ENCODE measurements at regions not wholly inside any gene's neighbourhood (a gene's known extent, or its start where the extent isn't known, plus 50 kb on each side); places are given as distances from the start of the nearest gene placed in this dataset.

DNA sequence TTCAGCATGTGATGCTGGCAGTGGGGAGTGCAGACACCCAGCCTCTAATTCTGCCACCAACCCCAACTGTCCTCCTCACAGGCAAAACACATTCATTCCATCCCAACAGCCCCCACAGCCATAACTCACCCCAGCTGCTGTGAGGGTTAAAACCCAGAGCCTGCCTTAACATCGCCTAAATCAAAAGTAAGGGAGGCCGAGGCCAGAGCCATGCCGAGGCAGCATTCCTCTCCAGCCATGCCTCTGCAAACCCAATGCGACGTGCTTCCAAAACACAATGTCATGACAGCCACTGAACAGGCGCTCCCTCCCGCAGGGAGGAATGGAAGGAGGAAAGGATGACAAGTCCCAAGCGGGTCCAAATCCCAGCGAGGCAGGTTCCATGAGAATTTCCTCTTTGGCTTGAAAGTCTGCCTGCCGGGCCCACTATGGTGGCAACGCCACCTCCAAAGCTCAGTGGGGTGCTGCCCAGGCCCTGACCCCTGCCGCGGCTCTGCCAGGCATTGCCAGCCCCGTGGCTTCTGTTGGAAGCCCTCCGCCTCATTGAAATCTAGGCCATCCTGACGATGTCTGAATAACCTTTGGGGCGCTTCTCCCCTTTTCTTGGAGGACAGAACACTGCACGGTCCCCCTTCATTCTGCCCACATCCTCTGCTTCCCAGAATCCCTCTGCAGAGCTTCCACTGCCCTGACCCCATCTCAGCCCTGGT lies 472.3 kb downstream of the BRD1 start:
- Histone ChIP-seq H3K9ac (ENCODE audit: low read length) (no peak overlapping the region), H3K79me2 (ENCODE audit: low read length) (no peaks in the 10 kb centered on the region), H3K27me3 (replicated peaks; ENCODE audit: insufficient read depth, low read length) (peaks cover 3% of the 10 kb centered on the region; the same call in 1 of the 2 replicates), H2AFZ (ENCODE audit: low read length) (no peak overlapping the region), H3K9me3 (replicated peaks; ENCODE audit: insufficient read depth, low read length) (no peaks in the 10 kb centered on the region), H3K4me2 (ENCODE audit: low read depth, low read length) (no peak overlapping the region), H4K20me1 (ENCODE audit: insufficient read depth, low read length) (no peaks in the 10 kb centered on the region), H3F3A (ENCODE audit: insufficient read depth, low read length) (no peaks in the 10 kb centered on the region), H3K9me2 (replicated peaks; ENCODE audit: insufficient read depth, low read length) (no peaks in the 10 kb centered on the region), H3K27ac (ENCODE audit: low read length) (no peak overlapping the region), H3K4me3 (ENCODE audit: low read length) (no peak overlapping the region), H3K36me3 (replicated peaks; ENCODE audit: insufficient read depth, low read length) (no peaks in the 10 kb centered on the region), H3K4me1 (ENCODE audit: low read length) (peaks cover 7% of the 10 kb centered on the region)
- DNase-seq: no peak
- no peak for TF ChIP-seq EZH2 (optimal IDR thresholded peaks at IDR 0.05; ENCODE audit: low read depth, low read length)
- TF ChIP-seq, protein P1, sequence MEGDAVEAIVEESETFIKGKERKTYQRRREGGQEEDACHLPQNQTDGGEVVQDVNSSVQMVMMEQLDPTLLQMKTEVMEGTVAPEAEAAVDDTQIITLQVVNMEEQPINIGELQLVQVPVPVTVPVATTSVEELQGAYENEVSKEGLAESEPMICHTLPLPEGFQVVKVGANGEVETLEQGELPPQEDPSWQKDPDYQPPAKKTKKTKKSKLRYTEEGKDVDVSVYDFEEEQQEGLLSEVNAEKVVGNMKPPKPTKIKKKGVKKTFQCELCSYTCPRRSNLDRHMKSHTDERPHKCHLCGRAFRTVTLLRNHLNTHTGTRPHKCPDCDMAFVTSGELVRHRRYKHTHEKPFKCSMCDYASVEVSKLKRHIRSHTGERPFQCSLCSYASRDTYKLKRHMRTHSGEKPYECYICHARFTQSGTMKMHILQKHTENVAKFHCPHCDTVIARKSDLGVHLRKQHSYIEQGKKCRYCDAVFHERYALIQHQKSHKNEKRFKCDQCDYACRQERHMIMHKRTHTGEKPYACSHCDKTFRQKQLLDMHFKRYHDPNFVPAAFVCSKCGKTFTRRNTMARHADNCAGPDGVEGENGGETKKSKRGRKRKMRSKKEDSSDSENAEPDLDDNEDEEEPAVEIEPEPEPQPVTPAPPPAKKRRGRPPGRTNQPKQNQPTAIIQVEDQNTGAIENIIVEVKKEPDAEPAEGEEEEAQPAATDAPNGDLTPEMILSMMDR (IDR thresholded peaks at IDR 0.05; ENCODE audit: low read length): no peak
- TF ChIP-seq EZH2phosphoT487 (IDR thresholded peaks at IDR 0.05; ENCODE audit: low read length): no peak

DNA sequence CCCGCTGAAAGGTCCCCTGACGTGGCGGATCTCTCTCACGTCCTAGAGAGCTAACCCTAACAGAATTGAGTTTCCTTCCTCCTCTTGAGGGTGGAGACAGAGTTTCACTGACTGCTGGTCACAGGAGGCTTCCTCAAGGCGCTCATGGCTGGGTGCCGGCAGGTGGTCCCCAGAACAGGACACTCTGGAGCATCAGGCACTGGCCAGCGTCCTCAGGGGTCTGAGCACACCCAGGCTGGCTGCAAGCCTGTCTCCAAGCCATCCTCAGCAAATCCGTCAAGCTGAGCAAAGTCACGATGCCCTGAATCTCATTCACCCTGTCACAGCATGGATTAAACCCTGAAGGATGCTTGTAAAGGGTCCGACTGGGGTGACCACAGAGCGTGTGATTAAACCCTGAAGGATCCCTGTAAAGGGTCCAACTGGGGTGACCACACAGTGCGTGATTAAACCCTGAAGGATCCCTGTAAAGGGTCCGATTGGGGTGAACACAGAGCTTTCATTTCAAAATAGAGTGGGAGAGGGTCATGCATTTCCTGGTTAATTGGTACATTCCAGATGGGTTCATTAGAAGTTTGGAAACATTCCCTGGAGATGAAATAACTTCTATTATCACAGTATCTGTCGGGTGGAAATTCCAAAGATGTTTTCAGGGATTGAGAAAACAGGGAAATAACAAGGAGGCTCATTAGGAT lies 473.0 kb downstream of the BRD1 start:
- H3K9me2 ChIP-seq (replicated peaks; ENCODE audit: insufficient read depth, low read length): no peaks in the 10 kb centered on the region
- H3K4me3 ChIP-seq (ENCODE audit: low read length): no peak overlapping the region
- H3K27ac ChIP-seq (ENCODE audit: low read length): no peak overlapping the region
- peaks cover 3% of the 10 kb centered on the region; the same call in 1 of the 2 replicates for H3K27me3 ChIP-seq (replicated peaks; ENCODE audit: insufficient read depth, low read length)
- no peak for DNase-seq
- H3F3A ChIP-seq (ENCODE audit: insufficient read depth, low read length): no peaks in the 10 kb centered on the region
- no peaks in the 10 kb centered on the region for H3K36me3 ChIP-seq (replicated peaks; ENCODE audit: insufficient read depth, low read length)
- no peak overlapping the region for H3K9ac ChIP-seq (ENCODE audit: low read length)
- no peaks in the 10 kb centered on the region for H4K20me1 ChIP-seq (ENCODE audit: insufficient read depth, low read length)
- TF ChIP-seq, protein P1 (IDR thresholded peaks at IDR 0.05; ENCODE audit: low read length): no peak
- TF ChIP-seq EZH2phosphoT487 (IDR thresholded peaks at IDR 0.05; ENCODE audit: low read length): no peak
- H2AFZ ChIP-seq (ENCODE audit: low read length): no peak overlapping the region
- no peak overlapping the region for H3K4me2 ChIP-seq (ENCODE audit: low read depth, low read length)
- H3K4me1 ChIP-seq (ENCODE audit: low read length): no peaks in the 10 kb centered on the region
- H3K9me3 ChIP-seq (replicated peaks; ENCODE audit: insufficient read depth, low read length): no peaks in the 10 kb centered on the region
- H3K79me2 ChIP-seq (ENCODE audit: low read length): no peaks in the 10 kb centered on the region

DNA sequence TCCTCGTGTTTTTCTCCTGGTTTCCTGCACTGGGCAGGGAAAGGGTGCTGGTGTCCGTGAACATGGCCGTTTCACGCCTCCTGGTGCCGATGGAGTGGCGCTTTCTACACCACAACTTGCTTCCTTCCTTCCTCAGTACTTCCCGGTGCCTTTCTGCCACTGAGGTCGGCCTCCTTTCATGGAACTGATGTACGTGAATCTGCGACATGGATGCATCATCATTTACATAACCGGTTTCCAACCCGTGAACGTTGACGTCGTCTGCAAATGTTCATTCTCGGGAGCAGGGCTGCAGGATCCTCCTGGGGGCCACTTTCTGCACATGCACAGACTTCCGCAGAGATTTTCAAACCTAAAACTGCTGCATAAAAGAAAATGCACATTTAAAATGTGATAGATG lies 474.4 kb downstream of the BRD1 start:
- Histone ChIP-seq H3K9me3 (replicated peaks; ENCODE audit: insufficient read depth, low read length) (no peaks in the 10 kb centered on the region), H3K4me3 (ENCODE audit: low read length) (no peak overlapping the region), H3K27me3 (replicated peaks; ENCODE audit: insufficient read depth, low read length) (peaks cover 3% of the 10 kb centered on the region; the same call in 1 of the 2 replicates), H3K36me3 (replicated peaks; ENCODE audit: insufficient read depth, low read length) (no peaks in the 10 kb centered on the region), H3F3A (ENCODE audit: insufficient read depth, low read length) (no peaks in the 10 kb centered on the region), H3K79me2 (ENCODE audit: low read length) (no peaks in the 10 kb centered on the region), H2AFZ (ENCODE audit: low read length) (no peak overlapping the region), H3K4me1 (ENCODE audit: low read length) (no peaks in the 10 kb centered on the region), H3K27ac (ENCODE audit: low read length) (no peak overlapping the region), H3K9ac (ENCODE audit: low read length) (no peak overlapping the region), H4K20me1 (ENCODE audit: insufficient read depth, low read length) (no peaks in the 10 kb centered on the region), H3K4me2 (ENCODE audit: low read depth, low read length) (no peak overlapping the region), H3K9me2 (replicated peaks; ENCODE audit: insufficient read depth, low read length) (no peaks in the 10 kb centered on the region)
- DNase-seq: no peak
- TF ChIP-seq, protein P1 (IDR thresholded peaks at IDR 0.05; ENCODE audit: low read length): no peak
- TF ChIP-seq EZH2 (optimal IDR thresholded peaks at IDR 0.05; ENCODE audit: low read depth, low read length) (no peak), EZH2phosphoT487 (IDR thresholded peaks at IDR 0.05; ENCODE audit: low read length) (no peak)

Measured in MM.1S (cell line).